IMR-90 (cell line): ENCODE measurements at regions not wholly inside any gene's neighbourhood (a gene's known extent, or its start where the extent isn't known, plus 50 kb on each side); places are given as distances from the start of the nearest gene placed in this dataset.

Experiments used
- ATAC-seq: fragments of 200-7000 bp; cut with Tn5 transposase; 2 replicates; pipeline ENCODE4 v1.9.1; 2020; ENCODE audit warnings: low read depth, mild to moderate bottlenecking, moderate library complexity
- BruUV-seq: library from RNA; stranded (reverse); fragments of 400-500 nt; replicated peaks from 2 replicates; lab custom pipeline; 2021; lab: Mats Ljungman, UMichigan
- CTCF ChIA-PET: fragments of 300-600 bp; formaldehyde crosslinking; extraction: SDS; loops from one replicate; lab custom pipeline; 2021; ENCODE audit warnings: antibody characterized with exemption; lab: Yijun Ruan, JAX
- POLR2A ChIA-PET: fragments of 300-600 bp; sonication (Branson Sonifier 250); formaldehyde crosslinking; loops from one replicate; lab custom pipeline; 2022; ENCODE audit warnings: antibody characterized with exemption; ENCODE audit not compliant: unreplicated experiment; lab: Charles Lee
- DNase-seq: peaks from one replicate; pipeline ENCODE4 v3.0.0; 2013
- H2AFZ ChIP-seq: replicated peaks from 2 replicates; pipeline ENCODE3; 2013; ENCODE audit warnings: low read length, mild to moderate bottlenecking; ENCODE audit not compliant: poor library complexity
- H2AK5ac ChIP-seq: 2 replicates; pipeline ENCODE4 v1.6.1; 2013; ENCODE audit warnings: low read depth, low read length, inconsistent platforms
- H2AK9ac ChIP-seq: replicated peaks from 2 replicates; pipeline ENCODE3; 2013; ENCODE audit warnings: mild to moderate bottlenecking, low read depth, low read length, moderate library complexity; ENCODE audit not compliant: poor library complexity
- H2BK120ac ChIP-seq: 2 replicates; pipeline ENCODE4 v1.6.1; 2013; ENCODE audit warnings: low read depth, low read length, inconsistent platforms
- H2BK15ac ChIP-seq: 3 replicates; pipeline ENCODE4 v1.6.1; 2013; ENCODE audit warnings: low read depth, low read length, inconsistent platforms
- H2BK20ac ChIP-seq: 2 replicates; pipeline ENCODE4 v1.6.1; 2013; ENCODE audit warnings: low read depth, mild to moderate bottlenecking, inconsistent platforms, low read length, moderate library complexity
- H2BK5ac ChIP-seq: 2 replicates; pipeline ENCODE4 v1.6.1; 2013; ENCODE audit warnings: mild to moderate bottlenecking, low read depth, low read length, inconsistent platforms; ENCODE audit not compliant: poor library complexity, severe bottlenecking
- H3K14ac ChIP-seq: replicated peaks from 2 replicates; pipeline ENCODE4 v1.6.1; 2013; ENCODE audit warnings: low read depth, low read length, inconsistent platforms
- H3K18ac ChIP-seq: 2 replicates; pipeline ENCODE4 v1.6.1; 2013; ENCODE audit warnings: low read depth, low read length, control low read depth
- H3K23ac ChIP-seq: 2 replicates; pipeline ENCODE4 v1.6.1; 2013; ENCODE audit warnings: low read depth, low read length, inconsistent platforms
- H3K27ac ChIP-seq: 2 replicates; pipeline ENCODE4 v1.5.1; 2013; ENCODE audit warnings: mild to moderate bottlenecking, control low read depth, low read length; ENCODE audit not compliant: insufficient read depth
- H3K27me3 ChIP-seq: 2 replicates; pipeline ENCODE4 v1.6.1; 2013; ENCODE audit warnings: low read length; ENCODE audit not compliant: control insufficient read depth, insufficient read depth
- H3K36me3 ChIP-seq: 2 replicates; pipeline ENCODE4 v1.6.1; 2013; ENCODE audit warnings: low read length, mixed read lengths; ENCODE audit not compliant: control insufficient read depth, insufficient read depth
- H3K4ac ChIP-seq: 2 replicates; pipeline ENCODE4 v1.6.1; 2013; ENCODE audit warnings: low read depth, low read length, inconsistent platforms
- H3K4me1 ChIP-seq: 2 replicates; pipeline ENCODE4 v1.6.1; 2013; ENCODE audit warnings: low read length, mixed read lengths; ENCODE audit not compliant: control insufficient read depth, insufficient read depth
- H3K4me2 ChIP-seq: 2 replicates; pipeline ENCODE4 v1.6.1; 2013; ENCODE audit warnings: low read depth, mild to moderate bottlenecking, control low read depth, low read length, moderate library complexity
- H3K4me3 ChIP-seq: 2 replicates; pipeline ENCODE4 v1.5.1; 2013; ENCODE audit warnings: low read depth, mild to moderate bottlenecking, control low read depth, low read length, moderate library complexity; ENCODE audit not compliant: insufficient read depth
- H3K56ac ChIP-seq: 2 replicates; pipeline ENCODE4 v1.6.1; 2013; ENCODE audit warnings: low read length, inconsistent platforms; ENCODE audit not compliant: insufficient read depth; ENCODE audit errors: extremely low read depth
- H3K79me1 ChIP-seq, 2 experiments: 2 replicates each; pipeline ENCODE4 v1.6.1; 2013; ENCODE audit warnings: low read length in 2 of 2, inconsistent platforms in 1 of 2, low read depth in 1 of 2
- H3K9ac ChIP-seq: 2 replicates; pipeline ENCODE4 v1.6.1; 2013; ENCODE audit warnings: low read depth, low read length, control low read depth
- H3K9me1 ChIP-seq: 2 replicates; pipeline ENCODE4 v1.6.1; 2013; ENCODE audit warnings: low read length, inconsistent platforms; ENCODE audit not compliant: insufficient read depth
- H3K9me3 ChIP-seq: 2 replicates; pipeline ENCODE4 v1.6.1; 2013; ENCODE audit warnings: low read length; ENCODE audit not compliant: control insufficient read depth, insufficient read depth
- H4K20me1 ChIP-seq: 2 replicates; pipeline ENCODE4 v1.6.1; 2013; ENCODE audit warnings: low read length, inconsistent platforms; ENCODE audit not compliant: insufficient read depth
- H4K5ac ChIP-seq: 2 replicates; pipeline ENCODE4 v1.6.1; 2013; ENCODE audit warnings: mild to moderate bottlenecking, low read depth, low read length, control low read depth
- H4K8ac ChIP-seq, 2 experiments: 2 replicates each; pipeline ENCODE4 v1.6.1; 2013; ENCODE audit warnings: low read depth in 2 of 2, low read length in 2 of 2, control low read depth in 1 of 2, inconsistent platforms in 1 of 2
- H4K91ac ChIP-seq: 2 replicates; pipeline ENCODE4 v1.6.1; 2013; ENCODE audit warnings: low read depth, low read length, inconsistent platforms; ENCODE audit not compliant: insufficient read depth
- BHLHE40 ChIP-seq: fragments of 150-350 bp; IDR thresholded peaks from 2 replicates; pipeline ENCODE4 v1.6.1; 2016; ENCODE audit warnings: mild to moderate bottlenecking, low read depth, low read length
- CEBPB ChIP-seq: IDR thresholded peaks from 2 replicates; pipeline ENCODE4 v1.6.1; 2012; ENCODE audit warnings: low read depth, low read length, improper control_type of control experiment
- CHD1 ChIP-seq: IDR thresholded peaks from 2 replicates; pipeline ENCODE4 v1.6.1; 2012; ENCODE audit warnings: low read depth, low read length, improper control_type of control experiment
- FOS ChIP-seq: fragments of 150-350 bp; IDR thresholded peaks from 2 replicates; pipeline ENCODE4 v1.6.1; 2016; ENCODE audit warnings: low read depth, low read length
- MAFK ChIP-seq: IDR thresholded peaks from 2 replicates; pipeline ENCODE4 v1.6.1; 2012; ENCODE audit warnings: low read depth, low read length, improper control_type of control experiment
- MAZ ChIP-seq: IDR thresholded peaks from 2 replicates; pipeline ENCODE4 v1.6.1; 2012; ENCODE audit warnings: low read depth, mild to moderate bottlenecking, low read length, improper control_type of control experiment, moderate library complexity, borderline replicate concordance
- MXI1 ChIP-seq: IDR thresholded peaks from 2 replicates; pipeline ENCODE4 v1.6.1; 2012; ENCODE audit warnings: low read depth, mild to moderate bottlenecking, low read length, moderate library complexity, borderline replicate concordance
- NFE2L2 ChIP-seq: fragments of 150-350 bp; IDR thresholded peaks from 2 replicates; pipeline ENCODE4 v1.6.1; 2016; ENCODE audit warnings: low read depth, mild to moderate bottlenecking, low read length
- POLR2A ChIP-seq: IDR thresholded peaks from 2 replicates; pipeline ENCODE4 v1.6.1; 2012; ENCODE audit warnings: mild to moderate bottlenecking, low read depth, low read length
- RAD21 ChIP-seq: IDR thresholded peaks from 2 replicates; pipeline ENCODE4 v1.6.1; 2012; ENCODE audit warnings: low read length, improper control_type of control experiment
- RCOR1 ChIP-seq: IDR thresholded peaks from 2 replicates; pipeline ENCODE4 v1.6.1; 2012; ENCODE audit warnings: mild to moderate bottlenecking, low read length, improper control_type of control experiment; ENCODE audit not compliant: insufficient replicate concordance
- RFX5 ChIP-seq: IDR thresholded peaks from 2 replicates; pipeline ENCODE4 v1.8.0; 2012; ENCODE audit warnings: low read depth, mild to moderate bottlenecking, low read length, moderate library complexity
- SMC3 ChIP-seq: fragments of 150-350 bp; IDR thresholded peaks from 2 replicates; pipeline ENCODE4 v1.6.1; 2016; ENCODE audit warnings: low read depth, mild to moderate bottlenecking, antibody characterized with exemption, low read length, moderate library complexity
- WGBS, 2 experiments: methylation state at CpG; one replicate each; pipeline versions ENCODE4 v1.1.5 to v1.1.7; 2013; ENCODE audit warnings: missing lambda C conversion rate in 2 of 2; ENCODE audit not compliant: insufficient read length in 1 of 2; ENCODE audit errors: extremely low coverage in 2 of 2; 5-methylcytosine and 5-hydroxymethylcytosine counted together
- dilution Hi-C: fragments of 300-500 bp; cut with HindIII; formaldehyde crosslinking; loops from one replicate; pipeline ENCODE4 v1.14.3; 2018; ENCODE audit warnings: low sequenced_read_pairs; ENCODE audit not compliant: unreplicated experiment
- in situ Hi-C: fragments of 300-500 bp; cut with MboI; formaldehyde crosslinking; loops from 3 replicates; pipeline ENCODE4 v1.14.3; 2019; ENCODE audit warnings: low sequenced_read_pairs, inconsistent platforms, mixed read lengths
- intact Hi-C: fragments of 100-400 bp; cut with micrococcal nuclease; formaldehyde crosslinking; loops from 2 replicates; pipeline ENCODE4 v1.10.0; 2022
- TF ChIP-seq, protein P1 (sequence below): fragments of 150-350 bp; IDR thresholded peaks from 2 replicates; pipeline ENCODE4 v1.6.1; 2017; ENCODE audit warnings: mild to moderate bottlenecking, antibody characterized with exemption, low read length, low read depth
- TF ChIP-seq, protein P2 (sequence below): fragments of 150-350 bp; IDR thresholded peaks from 2 replicates; pipeline ENCODE4 v1.6.1; 2016; ENCODE audit warnings: low read depth, mild to moderate bottlenecking, low read length, moderate library complexity, borderline replicate concordance
- TF ChIP-seq, protein P3 (sequence below): conservative IDR thresholded peaks from 2 replicates; pipeline ENCODE4 v1.5.1; 2012; ENCODE audit warnings: mild to moderate bottlenecking, low read depth, low read length, improper control_type of control experiment

DNA sequence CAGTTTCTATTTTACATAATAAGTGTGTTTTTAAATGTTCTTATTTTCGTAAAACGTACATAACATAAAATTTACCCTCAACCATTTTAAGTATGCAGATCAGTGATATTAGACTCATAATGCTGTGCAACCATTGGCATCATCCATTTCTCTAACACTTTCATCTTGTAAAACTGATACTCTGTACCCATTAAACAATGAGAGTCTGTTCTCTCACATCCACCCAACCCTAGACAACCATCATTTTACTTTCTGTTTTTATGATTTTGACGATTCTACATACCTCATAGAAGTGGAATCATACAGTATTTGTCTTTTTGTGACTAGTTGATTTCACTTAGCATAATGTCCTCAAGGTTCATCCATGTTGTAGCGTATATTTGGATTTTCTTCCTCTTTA lies 140.4 kb downstream of the TINAG start:
- H3K36me3 ChIP-seq, result no peaks in the 10 kb centered on the region
- TF ChIP-seq MXI1 (no peak), RFX5 (no peak), CHD1 (no peak), POLR2A (no peak), FOS (no peak), BHLHE40 (no peak), RCOR1 (no peak), SMC3 (no peak), NFE2L2 (no peak), RAD21 (no peak), CEBPB (no peak), MAFK (no peak), MAZ (no peak)
- TF ChIP-seq, protein P1, sequence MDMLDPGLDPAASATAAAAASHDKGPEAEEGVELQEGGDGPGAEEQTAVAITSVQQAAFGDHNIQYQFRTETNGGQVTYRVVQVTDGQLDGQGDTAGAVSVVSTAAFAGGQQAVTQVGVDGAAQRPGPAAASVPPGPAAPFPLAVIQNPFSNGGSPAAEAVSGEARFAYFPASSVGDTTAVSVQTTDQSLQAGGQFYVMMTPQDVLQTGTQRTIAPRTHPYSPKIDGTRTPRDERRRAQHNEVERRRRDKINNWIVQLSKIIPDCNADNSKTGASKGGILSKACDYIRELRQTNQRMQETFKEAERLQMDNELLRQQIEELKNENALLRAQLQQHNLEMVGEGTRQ, result no peak
- TF ChIP-seq, protein P2, sequence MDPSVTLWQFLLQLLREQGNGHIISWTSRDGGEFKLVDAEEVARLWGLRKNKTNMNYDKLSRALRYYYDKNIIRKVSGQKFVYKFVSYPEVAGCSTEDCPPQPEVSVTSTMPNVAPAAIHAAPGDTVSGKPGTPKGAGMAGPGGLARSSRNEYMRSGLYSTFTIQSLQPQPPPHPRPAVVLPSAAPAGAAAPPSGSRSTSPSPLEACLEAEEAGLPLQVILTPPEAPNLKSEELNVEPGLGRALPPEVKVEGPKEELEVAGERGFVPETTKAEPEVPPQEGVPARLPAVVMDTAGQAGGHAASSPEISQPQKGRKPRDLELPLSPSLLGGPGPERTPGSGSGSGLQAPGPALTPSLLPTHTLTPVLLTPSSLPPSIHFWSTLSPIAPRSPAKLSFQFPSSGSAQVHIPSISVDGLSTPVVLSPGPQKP, result no peak
- TF ChIP-seq, protein P3, sequence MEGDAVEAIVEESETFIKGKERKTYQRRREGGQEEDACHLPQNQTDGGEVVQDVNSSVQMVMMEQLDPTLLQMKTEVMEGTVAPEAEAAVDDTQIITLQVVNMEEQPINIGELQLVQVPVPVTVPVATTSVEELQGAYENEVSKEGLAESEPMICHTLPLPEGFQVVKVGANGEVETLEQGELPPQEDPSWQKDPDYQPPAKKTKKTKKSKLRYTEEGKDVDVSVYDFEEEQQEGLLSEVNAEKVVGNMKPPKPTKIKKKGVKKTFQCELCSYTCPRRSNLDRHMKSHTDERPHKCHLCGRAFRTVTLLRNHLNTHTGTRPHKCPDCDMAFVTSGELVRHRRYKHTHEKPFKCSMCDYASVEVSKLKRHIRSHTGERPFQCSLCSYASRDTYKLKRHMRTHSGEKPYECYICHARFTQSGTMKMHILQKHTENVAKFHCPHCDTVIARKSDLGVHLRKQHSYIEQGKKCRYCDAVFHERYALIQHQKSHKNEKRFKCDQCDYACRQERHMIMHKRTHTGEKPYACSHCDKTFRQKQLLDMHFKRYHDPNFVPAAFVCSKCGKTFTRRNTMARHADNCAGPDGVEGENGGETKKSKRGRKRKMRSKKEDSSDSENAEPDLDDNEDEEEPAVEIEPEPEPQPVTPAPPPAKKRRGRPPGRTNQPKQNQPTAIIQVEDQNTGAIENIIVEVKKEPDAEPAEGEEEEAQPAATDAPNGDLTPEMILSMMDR, result no peak
- H3K9me1 ChIP-seq, result no peaks in the 10 kb centered on the region
- no peak overlapping the region for H3K27ac ChIP-seq
- H4K5ac ChIP-seq, result no peak overlapping the region
- H2BK120ac ChIP-seq, result no peak overlapping the region
- no peak overlapping the region for H3K18ac ChIP-seq
- H3K56ac ChIP-seq, result no peak overlapping the region
- no peak overlapping the region for H2AK5ac ChIP-seq
- H3K79me1 ChIP-seq, result no peaks in the 10 kb centered on the region
- no peak overlapping the region for H4K91ac ChIP-seq
- no peak overlapping the region for H3K4ac ChIP-seq
- CTCF ChIA-PET, result no interaction called here
- no peak overlapping the region for H3K4me2 ChIP-seq
- in situ Hi-C loops, result no loop called here
- no peak overlapping the region for H2AK9ac ChIP-seq
- no peak overlapping the region for H3K4me3 ChIP-seq
- no peaks in the 10 kb centered on the region for H3K27me3 ChIP-seq
- no peaks in the 10 kb centered on the region for H4K20me1 ChIP-seq
- intact Hi-C loops, result no loop called here
- no peaks in the 10 kb centered on the region for H3K4me1 ChIP-seq
- no peak overlapping the region for H3K14ac ChIP-seq
- whole genome bisulfite sequencing, 2 experiments, result no CpG with 5 or more reads among the region's 4 CpGs
- H3K23ac ChIP-seq, result no peak overlapping the region
- POLR2A ChIA-PET, result no interaction called here
- H2BK15ac ChIP-seq, result no peak overlapping the region
- H3K9me3 ChIP-seq, result no peaks in the 10 kb centered on the region
- DNase-seq, result no peak
- H3K9ac ChIP-seq, result no peak overlapping the region
- H2BK5ac ChIP-seq, result no peak overlapping the region
- no peak overlapping the region for H2BK20ac ChIP-seq
- dilution Hi-C loops, result no loop called here
- no peak overlapping the region for H2AFZ ChIP-seq
- BruUV-seq, result no TSS peak
- H4K8ac ChIP-seq, result no peak overlapping the region
- no peak for ATAC-seq
